ENCODE measurements at regions not wholly inside any gene's neighbourhood (a gene's known extent, or its start where the extent isn't known, plus 50 kb on each side); places are given as distances from the start of the nearest gene placed in this dataset.

- TF ChIP-seq CTCF (conservative IDR thresholded peaks at IDR 0.05; ENCODE audit: low read depth, low read length), result no peak
- TF ChIP-seq EZH2 (IDR thresholded peaks at IDR 0.05; ENCODE audit: low read length, unreplicated experiment), result no peak
Observed at GRCh38 chr17:63150994-63151464, 185.0 kb downstream of the TANC2 start.

Data from PC-3 (cell line).